HG03025 (cell line): ENCODE measurements at regions not wholly inside any gene's neighbourhood (a gene's known extent, or its start where the extent isn't known, plus 50 kb on each side); places are given as distances from the start of the nearest gene placed in this dataset.

ENCODE experiments used
- ATAC-seq: cut with Tn5 transposase; IDR thresholded peaks from one replicate; pipeline ENCODE4 v1.9.1; 2021; ENCODE audit warnings: mild to moderate bottlenecking, moderate library complexity; ENCODE audit not compliant: unreplicated experiment, low FRiP score

GRCh38 chr7:136053689-136054485 is 76.7 kb upstream of the MTPN start:
- ATAC-seq: no peak

GRCh38 chr7:136051203-136051928 is 74.2 kb upstream of the MTPN start:
- no peak for ATAC-seq

- ATAC-seq: no peak
These were observed 73.3 kb upstream of the MTPN start for GRCh38 chr7:136050462-136050847.

DNA sequence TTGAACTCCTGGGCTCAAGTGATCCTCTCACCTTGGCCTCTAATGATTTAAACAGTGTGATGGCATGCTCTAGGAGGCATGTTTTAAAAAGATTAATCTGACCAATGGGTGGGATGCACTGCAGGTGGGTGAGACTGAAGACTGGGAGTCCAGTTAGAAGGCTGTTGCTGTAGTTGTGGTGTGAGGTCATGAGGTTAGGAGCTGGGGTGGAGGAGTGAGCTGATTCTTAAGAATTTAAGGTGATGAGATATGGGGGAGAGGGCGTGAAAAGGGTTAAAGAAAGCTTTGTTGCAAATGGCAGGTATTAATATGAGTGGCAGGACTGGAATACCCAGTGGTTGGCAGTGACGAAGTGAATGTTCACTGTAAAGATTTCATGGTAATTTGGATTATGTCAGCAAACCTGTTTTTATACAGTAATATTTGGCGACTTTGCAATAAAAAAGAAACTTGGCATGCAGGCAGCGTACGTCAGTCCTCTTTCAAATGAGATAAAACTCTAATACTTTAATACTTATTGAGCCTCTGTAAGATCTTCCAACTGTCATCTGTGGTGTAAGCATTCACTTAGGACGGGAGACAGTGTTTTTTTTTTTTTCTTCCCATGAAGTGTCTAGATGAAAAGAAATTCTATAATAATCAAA is 72.8 kb upstream of the MTPN start:
- ATAC-seq: no peak

GRCh38 chr7:136049117-136049516 is 72.0 kb upstream of the MTPN start:
- ATAC-seq: no peak

- no peak for ATAC-seq
These were observed 69.4 kb upstream of the MTPN start for GRCh38 chr7:136046548-136046947.

DNA sequence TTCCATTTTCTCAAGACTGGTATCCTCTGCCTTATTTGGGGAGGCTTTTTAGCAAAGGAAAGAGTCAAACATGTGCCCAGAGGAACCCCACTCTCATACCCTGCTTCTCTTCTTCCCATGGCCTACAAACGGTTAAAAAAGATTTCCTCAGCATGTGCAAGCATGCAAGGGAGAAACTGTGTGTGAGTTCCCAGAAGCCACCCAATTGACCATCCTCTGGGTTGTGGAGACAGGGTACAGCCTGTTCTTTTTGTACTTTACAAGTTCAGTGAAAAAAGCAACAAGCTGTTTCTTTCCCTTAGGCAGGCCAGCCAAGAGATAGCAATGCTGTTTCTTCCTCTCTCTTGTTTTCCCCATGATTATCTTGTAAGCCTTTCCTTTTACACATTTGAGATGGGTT is 68.8 kb upstream of the MTPN start:
- no peak for ATAC-seq

GRCh38 chr7:136045181-136045580 is 68.0 kb upstream of the MTPN start:
- ATAC-seq: no peak

GRCh38 chr7:136039577-136040345 is 62.6 kb upstream of the MTPN start:
- no peak for ATAC-seq

- ATAC-seq: no peak
These were observed 59.2 kb upstream of the MTPN start for GRCh38 chr7:136036336-136036735.

DNA sequence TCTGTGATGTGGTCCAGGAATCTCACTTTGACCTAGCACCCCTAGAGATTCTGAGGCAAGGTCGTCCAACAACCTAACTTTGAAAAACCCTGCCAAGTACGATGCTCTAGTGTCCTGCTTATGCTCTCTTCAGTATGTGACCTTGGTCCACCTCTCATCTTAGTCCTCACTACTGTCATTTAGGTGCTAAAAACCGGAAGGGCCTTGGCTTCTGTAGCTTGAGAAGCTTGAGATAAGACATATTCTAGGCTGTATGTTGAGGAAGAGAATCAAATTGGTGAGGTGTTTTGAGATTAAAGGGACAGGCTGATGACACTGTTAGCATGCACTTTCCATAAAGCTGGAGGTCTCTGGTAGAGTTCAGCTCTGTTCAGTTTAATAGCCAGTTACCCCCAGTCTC is 57.0 kb upstream of the MTPN start:
- no peak for ATAC-seq

GRCh38 chr7:136033413-136034031 is 56.4 kb upstream of the MTPN start:
- no peak for ATAC-seq

- ATAC-seq: peak; percentile 79
These were observed 53.7 kb upstream of the MTPN start for GRCh38 chr7:136030867-136031318.

DNA sequence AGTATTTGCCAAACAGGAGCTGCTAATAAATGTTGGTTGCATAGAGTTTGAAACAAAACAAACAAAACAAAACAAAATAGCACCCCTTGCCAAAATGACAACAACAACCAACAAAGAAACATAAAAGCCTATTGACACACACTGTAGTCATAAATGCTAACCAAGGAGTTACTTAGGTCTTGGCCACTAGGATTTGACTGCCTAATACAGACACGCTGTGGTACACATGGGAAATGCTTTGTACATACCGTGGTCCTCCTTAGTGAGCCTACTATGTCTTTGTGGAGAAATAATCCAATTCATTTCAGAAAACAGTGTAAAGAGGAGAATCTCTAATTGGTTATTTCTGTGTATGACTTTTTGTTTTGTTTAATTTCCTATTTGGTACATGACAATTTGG is 53.2 kb upstream of the MTPN start:
- ATAC-seq: no peak

- ATAC-seq: no peak
These were observed 50.0 kb upstream of the MTPN start for GRCh38 chr7:136027160-136027559.
